ENCODE measurements at regions not wholly inside any gene's neighbourhood (a gene's known extent, or its start where the extent isn't known, plus 50 kb on each side); places are given as distances from the start of the nearest gene placed in this dataset.

DNA sequence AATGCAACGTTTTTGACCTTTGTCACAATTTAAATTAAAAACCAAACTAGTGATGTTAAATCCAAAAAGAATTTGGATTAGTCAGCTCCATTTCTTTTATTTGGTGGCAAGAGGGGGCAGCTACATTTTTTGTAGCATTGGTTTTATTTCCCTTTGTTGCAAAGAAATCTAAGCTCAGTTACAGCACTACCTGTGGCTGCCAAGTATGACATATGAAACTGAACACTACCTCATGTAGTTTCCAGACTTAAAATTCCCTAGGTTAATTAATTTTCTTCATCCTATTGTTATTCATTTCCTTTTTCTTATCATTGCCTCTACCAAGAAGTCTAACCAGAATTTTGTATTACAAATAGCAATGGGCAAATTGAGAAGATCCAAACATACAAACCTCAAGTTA is 393.5 kb downstream of the BRINP1 start:
- no peak for TF ChIP-seq RAD21 (IDR thresholded peaks at IDR 0.05; ENCODE audit: insufficient read depth, low read depth, low read length)
- no peak for TF ChIP-seq ZNF24 (IDR thresholded peaks at IDR 0.05)
- TF ChIP-seq MYC (IDR thresholded peaks at IDR 0.05; ENCODE audit: insufficient read depth, insufficient read length, insufficient replicate concordance, low read length, severe bottlenecking) = no peak
- TF ChIP-seq, protein P1, sequence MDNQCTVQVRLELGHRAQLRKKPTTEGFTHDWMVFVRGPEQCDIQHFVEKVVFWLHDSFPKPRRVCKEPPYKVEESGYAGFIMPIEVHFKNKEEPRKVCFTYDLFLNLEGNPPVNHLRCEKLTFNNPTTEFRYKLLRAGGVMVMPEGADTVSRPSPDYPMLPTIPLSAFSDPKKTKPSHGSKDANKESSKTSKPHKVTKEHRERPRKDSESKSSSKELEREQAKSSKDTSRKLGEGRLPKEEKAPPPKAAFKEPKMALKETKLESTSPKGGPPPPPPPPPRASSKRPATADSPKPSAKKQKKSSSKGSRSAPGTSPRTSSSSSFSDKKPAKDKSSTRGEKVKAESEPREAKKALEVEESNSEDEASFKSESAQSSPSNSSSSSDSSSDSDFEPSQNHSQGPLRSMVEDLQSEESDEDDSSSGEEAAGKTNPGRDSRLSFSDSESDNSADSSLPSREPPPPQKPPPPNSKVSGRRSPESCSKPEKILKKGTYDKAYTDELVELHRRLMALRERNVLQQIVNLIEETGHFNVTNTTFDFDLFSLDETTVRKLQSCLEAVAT (IDR thresholded peaks at IDR 0.05) = no peak
- TF ChIP-seq, protein P2, sequence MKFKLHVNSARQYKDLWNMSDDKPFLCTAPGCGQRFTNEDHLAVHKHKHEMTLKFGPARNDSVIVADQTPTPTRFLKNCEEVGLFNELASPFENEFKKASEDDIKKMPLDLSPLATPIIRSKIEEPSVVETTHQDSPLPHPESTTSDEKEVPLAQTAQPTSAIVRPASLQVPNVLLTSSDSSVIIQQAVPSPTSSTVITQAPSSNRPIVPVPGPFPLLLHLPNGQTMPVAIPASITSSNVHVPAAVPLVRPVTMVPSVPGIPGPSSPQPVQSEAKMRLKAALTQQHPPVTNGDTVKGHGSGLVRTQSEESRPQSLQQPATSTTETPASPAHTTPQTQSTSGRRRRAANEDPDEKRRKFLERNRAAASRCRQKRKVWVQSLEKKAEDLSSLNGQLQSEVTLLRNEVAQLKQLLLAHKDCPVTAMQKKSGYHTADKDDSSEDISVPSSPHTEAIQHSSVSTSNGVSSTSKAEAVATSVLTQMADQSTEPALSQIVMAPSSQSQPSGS (IDR thresholded peaks at IDR 0.05; ENCODE audit: low read length) = no peak
- TF ChIP-seq, protein P3, sequence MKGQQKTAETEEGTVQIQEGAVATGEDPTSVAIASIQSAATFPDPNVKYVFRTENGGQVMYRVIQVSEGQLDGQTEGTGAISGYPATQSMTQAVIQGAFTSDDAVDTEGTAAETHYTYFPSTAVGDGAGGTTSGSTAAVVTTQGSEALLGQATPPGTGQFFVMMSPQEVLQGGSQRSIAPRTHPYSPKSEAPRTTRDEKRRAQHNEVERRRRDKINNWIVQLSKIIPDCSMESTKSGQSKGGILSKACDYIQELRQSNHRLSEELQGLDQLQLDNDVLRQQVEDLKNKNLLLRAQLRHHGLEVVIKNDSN (IDR thresholded peaks at IDR 0.05; ENCODE audit: borderline replicate concordance, extremely low read length, insufficient read depth, low read depth, low read length) = no peak
- TF ChIP-seq, protein P4, sequence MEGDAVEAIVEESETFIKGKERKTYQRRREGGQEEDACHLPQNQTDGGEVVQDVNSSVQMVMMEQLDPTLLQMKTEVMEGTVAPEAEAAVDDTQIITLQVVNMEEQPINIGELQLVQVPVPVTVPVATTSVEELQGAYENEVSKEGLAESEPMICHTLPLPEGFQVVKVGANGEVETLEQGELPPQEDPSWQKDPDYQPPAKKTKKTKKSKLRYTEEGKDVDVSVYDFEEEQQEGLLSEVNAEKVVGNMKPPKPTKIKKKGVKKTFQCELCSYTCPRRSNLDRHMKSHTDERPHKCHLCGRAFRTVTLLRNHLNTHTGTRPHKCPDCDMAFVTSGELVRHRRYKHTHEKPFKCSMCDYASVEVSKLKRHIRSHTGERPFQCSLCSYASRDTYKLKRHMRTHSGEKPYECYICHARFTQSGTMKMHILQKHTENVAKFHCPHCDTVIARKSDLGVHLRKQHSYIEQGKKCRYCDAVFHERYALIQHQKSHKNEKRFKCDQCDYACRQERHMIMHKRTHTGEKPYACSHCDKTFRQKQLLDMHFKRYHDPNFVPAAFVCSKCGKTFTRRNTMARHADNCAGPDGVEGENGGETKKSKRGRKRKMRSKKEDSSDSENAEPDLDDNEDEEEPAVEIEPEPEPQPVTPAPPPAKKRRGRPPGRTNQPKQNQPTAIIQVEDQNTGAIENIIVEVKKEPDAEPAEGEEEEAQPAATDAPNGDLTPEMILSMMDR (IDR thresholded peaks at IDR 0.05 in 2 of 3, conservative IDR thresholded peaks at IDR 0.05 in 1 of 3; ENCODE audit: control insufficient read depth in 2 of 3, extremely low read depth in 1 of 3, insufficient read depth in 1 of 3, low read depth in 3 of 3, low read length in 3 of 3) = no peak
- no peak for TF ChIP-seq NBN (IDR thresholded peaks at IDR 0.05)
- TF ChIP-seq RFX5 (IDR thresholded peaks at IDR 0.05; ENCODE audit: low read depth, low read length) = no peak
- TF ChIP-seq POLR2A (IDR thresholded peaks at IDR 0.05; ENCODE audit: low read depth, low read length) = no peak
- no peak for TF ChIP-seq EP300 (IDR thresholded peaks at IDR 0.05; ENCODE audit: borderline replicate concordance in 1 of 2, control insufficient read depth in 1 of 2, low read depth in 2 of 2, low read length in 2 of 2)
- TF ChIP-seq CEBPB (IDR thresholded peaks at IDR 0.05; ENCODE audit: borderline replicate concordance in 1 of 2, low read depth in 2 of 2, low read length in 2 of 2) = no peak
- TF ChIP-seq EZH2 (IDR thresholded peaks at IDR 0.05; ENCODE audit: borderline replicate concordance, control insufficient read depth, low read depth, low read length) = no peak

All from GM12878 (cell line).